Suppressor macrophage treated with lipopolysaccharide for 1 hour (primary cell): ENCODE measurements at regions not wholly inside any gene's neighbourhood (a gene's known extent, or its start where the extent isn't known, plus 50 kb on each side); places are given as distances from the start of the nearest gene placed in this dataset.

Experiments
- DNase-seq, 3 donors: peaks; one replicate each; pipeline ENCODE4 v3.0.0-alpha.2; 2020 to 2022

- DNase-seq: no peak
These were observed 147.4 kb upstream of the STK17B start for GRCh38 chr2:196318517-196319377.

DNA sequence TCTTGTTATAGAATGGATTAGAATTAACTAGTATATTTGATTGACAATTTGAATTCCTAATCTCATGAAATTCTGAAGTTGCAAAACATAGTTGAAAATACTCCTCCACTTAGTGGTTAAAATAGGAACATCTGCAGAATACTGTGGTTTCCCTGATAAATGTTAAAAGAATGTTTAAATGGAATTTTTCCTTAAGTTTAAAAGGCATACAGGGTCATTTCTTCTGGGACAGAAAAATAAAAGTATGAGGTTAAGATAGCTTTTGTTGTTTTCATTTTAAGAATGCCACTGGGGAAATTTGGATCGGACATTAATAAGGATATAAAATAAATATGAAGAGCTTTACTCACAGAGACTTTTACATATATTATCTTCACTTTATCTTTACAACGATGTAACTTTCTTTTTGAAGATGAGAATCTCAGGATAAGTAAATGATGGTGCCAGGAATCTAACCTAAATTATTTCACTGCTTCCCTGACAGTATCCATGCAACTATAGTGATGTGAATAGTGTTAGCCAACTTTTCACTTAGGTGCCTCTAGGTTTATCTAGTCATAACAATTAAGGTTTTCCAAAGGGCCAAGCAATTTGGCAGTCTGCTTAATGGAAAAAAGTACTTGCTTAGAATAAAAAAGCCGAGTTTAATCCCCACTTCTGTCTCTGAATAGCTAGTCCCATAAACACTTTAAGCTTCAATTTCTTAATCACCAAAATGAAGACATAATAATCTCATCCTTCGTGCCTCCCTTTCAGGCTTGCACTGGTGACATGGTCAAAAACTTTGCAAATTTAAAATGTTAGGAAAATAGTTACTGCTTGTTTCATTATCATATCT is 151.8 kb upstream of the STK17B start:
- DNase-seq: no peak

DNA sequence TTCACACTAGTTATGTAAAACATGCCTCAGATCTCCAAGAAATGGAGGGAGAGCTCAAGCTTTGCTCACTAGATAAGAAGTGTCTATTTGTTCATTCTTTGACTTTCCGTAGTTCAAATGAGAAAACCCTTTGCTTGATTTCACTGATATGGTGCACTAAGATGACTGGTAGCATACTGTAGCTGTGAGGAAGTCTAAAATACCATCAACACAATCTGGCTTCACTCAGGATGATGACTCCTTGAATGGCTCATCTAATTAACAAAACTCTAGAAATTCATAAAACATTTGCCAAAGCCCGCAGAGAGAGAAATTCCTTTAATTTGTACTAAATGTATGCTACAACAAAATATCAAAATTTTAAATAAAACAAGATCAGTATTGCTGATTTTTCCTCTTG is 152.8 kb upstream of the STK17B start:
- no peak for DNase-seq

- no peak for DNase-seq
These were observed 156.8 kb upstream of the STK17B start for GRCh38 chr2:196328088-196328680.

DNA sequence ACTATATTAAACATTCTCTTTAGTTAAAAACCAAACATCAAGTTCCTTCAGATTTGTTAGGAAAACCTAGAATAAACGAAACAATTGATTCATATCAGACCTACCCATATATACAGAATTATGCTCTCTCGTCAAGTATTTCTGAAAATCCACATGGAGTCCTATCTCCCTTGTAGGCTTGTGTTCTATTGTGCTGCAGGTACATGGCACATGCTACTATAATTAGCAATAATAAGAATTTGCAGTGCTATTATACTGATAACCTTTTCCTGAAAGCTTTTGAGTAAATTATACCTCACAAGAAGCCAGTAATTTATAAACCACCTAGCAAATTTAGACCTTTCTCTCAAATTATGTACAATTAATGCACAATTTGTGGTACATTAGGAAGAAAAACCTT is 158.6 kb upstream of the STK17B start:
- DNase-seq: no peak

- no peak for DNase-seq
These were observed 159.3 kb upstream of the STK17B start for GRCh38 chr2:196330645-196331044.

DNA sequence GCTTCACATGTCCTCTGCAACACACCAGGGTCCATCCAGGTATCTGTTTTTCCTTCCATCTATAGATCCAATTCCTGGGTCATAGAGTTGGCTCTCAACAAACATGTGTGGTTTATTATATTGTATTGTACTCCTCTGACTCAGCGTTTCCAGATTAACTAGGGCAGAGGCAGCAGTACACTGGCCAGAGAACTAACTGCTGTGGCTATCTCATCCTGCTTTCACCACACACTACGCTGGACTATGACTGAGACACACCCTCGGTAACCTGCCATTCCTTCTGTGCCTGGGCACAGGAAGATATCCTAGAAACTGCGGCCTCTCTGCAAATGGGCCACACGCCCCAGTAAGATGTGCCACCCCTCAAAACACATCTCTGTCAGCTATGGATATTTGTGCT is 159.8 kb upstream of the STK17B start:
- DNase-seq: no peak

GRCh38 chr2:196331851-196332250 is 160.5 kb upstream of the STK17B start:
- peak; percentile 18 to 57 (median 54) for DNase-seq

DNA sequence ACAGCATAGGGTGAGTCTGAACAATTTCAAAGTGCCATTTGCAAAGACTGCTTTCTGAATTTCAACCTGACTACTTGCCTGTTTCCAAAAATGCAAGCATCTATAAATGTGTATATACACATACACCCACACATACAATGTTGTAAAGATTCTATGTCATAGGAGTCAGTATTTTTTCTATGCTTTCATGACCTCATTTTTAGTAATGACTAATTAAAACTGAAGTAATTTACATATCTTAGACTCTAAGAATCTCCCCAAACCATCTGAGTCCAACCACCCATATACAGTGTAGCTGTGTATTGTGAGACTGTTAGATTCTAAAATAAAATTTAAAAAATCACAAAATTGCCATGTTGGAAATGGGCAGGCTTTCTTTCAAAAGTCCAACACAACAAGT is 162.0 kb upstream of the STK17B start:
- peak in 2 of 3 donors; percentile 35 to 60 for DNase-seq

GRCh38 chr2:196334710-196335109 is 163.3 kb upstream of the STK17B start:
- no peak for DNase-seq

DNA sequence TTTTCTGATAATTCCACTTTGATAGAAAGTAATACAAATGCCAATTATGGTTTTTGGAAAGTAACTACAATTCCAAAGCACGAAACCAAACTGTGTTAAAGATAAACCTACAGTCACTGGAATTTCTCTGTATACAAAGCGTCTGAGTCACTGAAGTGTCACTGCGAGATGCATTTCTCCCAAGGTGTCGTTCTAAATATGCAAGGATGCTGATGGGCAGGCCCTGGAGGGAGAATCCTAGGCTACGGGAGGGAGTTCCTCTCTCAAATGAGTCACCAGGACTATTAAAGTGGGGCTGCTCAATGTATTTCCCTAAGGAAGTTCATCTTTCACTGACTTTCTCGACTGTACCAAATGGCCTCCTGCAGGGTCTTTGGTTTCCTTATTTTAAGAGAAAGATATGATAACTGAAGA is 163.8 kb upstream of the STK17B start:
- peak; percentile 37 to 62 (median 38) for DNase-seq

- DNase-seq: no peak
These were observed 164.8 kb upstream of the STK17B start for GRCh38 chr2:196336207-196336606.

GRCh38 chr2:196336715-196337114 is 165.3 kb upstream of the STK17B start:
- peak; percentile 54 to 55 (median 54) for DNase-seq

GRCh38 chr2:196337208-196337953 is 166.0 kb upstream of the STK17B start:
- peak; percentile 56 to 64 (median 61) for DNase-seq

DNA sequence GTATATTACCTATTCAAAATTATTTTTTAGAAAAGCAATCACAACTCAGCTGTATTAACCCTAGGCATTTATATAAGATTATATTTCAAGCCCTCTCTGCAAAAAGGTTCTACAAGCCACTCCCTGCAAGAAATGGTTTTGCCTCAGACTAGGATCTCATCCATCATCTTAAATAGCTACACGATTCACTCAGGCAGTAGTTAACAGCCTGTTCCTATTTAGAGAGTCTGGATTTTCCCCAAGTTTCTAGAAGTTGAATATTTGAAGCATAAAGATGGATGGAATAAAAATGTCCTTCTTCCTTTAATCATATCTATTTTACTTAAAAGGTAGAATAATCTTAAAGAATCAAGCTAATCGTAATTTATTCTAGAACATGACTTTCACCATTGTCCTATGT is 167.1 kb upstream of the STK17B start:
- no peak for DNase-seq

GRCh38 chr2:196341277-196341841 is 170.0 kb upstream of the STK17B start:
- no peak for DNase-seq

DNA sequence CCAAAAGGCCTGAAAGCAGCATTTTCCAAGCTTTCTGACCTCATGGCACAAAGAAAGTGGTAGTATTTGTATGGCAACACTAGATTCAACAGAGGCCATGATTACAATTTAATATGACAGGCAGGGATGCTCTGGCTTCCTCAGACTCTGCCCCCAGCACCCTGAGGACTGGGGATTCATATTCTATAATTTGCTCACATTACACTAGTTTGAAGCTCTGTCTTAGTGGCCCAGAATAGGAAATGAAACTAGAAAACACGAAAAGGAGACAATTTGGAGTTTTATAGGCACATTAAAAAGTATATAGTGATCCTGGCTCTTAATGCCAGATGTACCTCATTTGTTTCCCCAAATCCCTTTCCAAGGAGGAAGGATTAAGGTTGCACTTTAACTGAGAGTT is 173.0 kb upstream of the STK17B start:
- no peak for DNase-seq

DNA sequence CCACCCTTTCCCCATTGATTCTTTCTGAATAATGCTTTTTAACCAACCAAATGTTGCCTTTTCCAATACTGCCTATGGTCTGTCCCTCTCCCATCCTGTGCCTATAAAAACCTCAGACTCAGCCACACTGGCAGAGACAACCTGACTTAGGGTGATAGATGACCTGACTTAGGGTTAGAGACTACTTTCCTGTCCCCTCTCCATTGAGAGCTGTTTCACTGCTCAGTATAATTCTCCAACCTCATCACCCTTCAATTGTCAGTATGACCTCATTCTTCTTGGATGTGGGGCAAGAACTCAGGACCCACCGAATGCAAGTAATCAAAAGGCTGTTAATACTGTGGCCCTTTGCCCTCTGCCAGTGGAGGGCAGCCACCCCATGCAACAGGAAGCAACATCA is 182.3 kb upstream of the STK17B start:
- no peak for DNase-seq

GRCh38 chr2:196354186-196354585 is 182.8 kb upstream of the STK17B start:
- DNase-seq: no peak

DNA sequence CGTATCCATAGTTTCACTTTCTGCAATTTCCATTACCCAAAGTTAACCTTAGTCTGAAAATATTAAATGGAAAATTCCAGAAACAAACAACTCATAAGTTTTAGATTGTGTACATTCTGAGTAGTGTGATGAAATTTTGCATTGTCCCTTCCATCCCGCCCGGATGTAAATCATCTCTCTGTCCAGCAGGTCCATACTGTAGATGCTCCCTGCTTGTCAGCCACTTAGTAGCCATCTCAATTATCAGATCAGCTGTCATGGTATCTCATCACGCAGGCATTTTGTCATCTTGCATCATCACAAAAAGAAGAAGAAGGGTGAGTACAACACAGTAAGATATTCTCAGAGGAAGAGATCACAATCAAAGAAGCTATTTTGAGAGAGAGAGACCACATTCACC is 185.0 kb upstream of the STK17B start:
- DNase-seq: no peak

GRCh38 chr2:196360650-196361049 is 189.3 kb upstream of the STK17B start:
- DNase-seq: no peak

- DNase-seq: no peak
These were observed 190.4 kb upstream of the STK17B start for GRCh38 chr2:196361606-196362326.
